HCT116 (cell line): ENCODE measurements at regions not wholly inside any gene's neighbourhood (a gene's known extent, or its start where the extent isn't known, plus 50 kb on each side); places are given as distances from the start of the nearest gene placed in this dataset.

Source experiments
- ATAC-seq: fragments of 200-7000 bp; cut with Tn5 transposase; 2 replicates; pipeline ENCODE4 v1.9.1; 2020; ENCODE audit warnings: mild to moderate bottlenecking, moderate library complexity
- BruUV-seq: library from RNA; stranded (reverse); fragments of 400-500 nt; replicated peaks from 2 replicates; lab custom pipeline; 2021; lab: Mats Ljungman, UMichigan
- CTCF ChIA-PET: fragments of 300-600 bp; sonication (Branson Sonifier 250); formaldehyde crosslinking; loops from one replicate; lab custom pipeline; 2021; ENCODE audit warnings: antibody characterized with exemption; lab: Charles Lee
- POLR2A ChIA-PET: fragments of 300-600, 350-600 bp; sonication (Branson Sonifier 250); formaldehyde crosslinking; loops from one replicate; lab custom pipeline; 2021; ENCODE audit warnings: antibody characterized with exemption; lab: Charles Lee
- RAD21 ChIA-PET, 2 experiments: fragments of 300-600 bp; sonication (Branson Sonifier 250); formaldehyde crosslinking; loops; one replicate each; lab custom pipeline; 2023; ENCODE audit warnings: low total read pairs in 2 of 2; ENCODE audit not compliant: uncharacterized antibody in 2 of 2, unreplicated experiment in 2 of 2, low non-redundant PET in 1 of 2; lab: Charles Lee
- DNase-seq: peaks from one replicate; pipeline ENCODE4 v3.0.0-alpha.2; 2010; ENCODE audit warnings: low read depth, low spot score
- H2AFZ ChIP-seq: fragments of 200-600 bp; shearing (Covaris generic), sonication (generic); 2 replicates; pipeline ENCODE4 v1.6.1; 2017; ENCODE audit warnings: low read depth, mixed run types, mixed read lengths, antibody characterized with exemption, low read length; ENCODE audit not compliant: poor library complexity, severe bottlenecking
- H3K27ac ChIP-seq: 2 replicates; pipeline ENCODE4 v1.5.1; 2012; ENCODE audit warnings: low read depth, low read length
- H3K27me3 ChIP-seq: fragments of 200-600 bp; sonication (generic); 2 replicates; pipeline ENCODE4 v1.6.1; 2016; ENCODE audit warnings: mixed run types, low read length, mixed read lengths; ENCODE audit not compliant: insufficient read depth
- H3K36me3 ChIP-seq, 2 experiments: fragments of 200-500 bp in 1 of 2; fragments of 200-600 bp in 1 of 2; sonication (Bioruptor generic) in 1 of 2; sonication (generic) in 1 of 2; 2 replicates each; pipeline versions ENCODE4 v1.5.1 to v1.6.1; 2014 to 2016; ENCODE audit warnings: low read length in 2 of 2, inconsistent platforms in 1 of 2, mixed read lengths in 1 of 2, mixed run types in 1 of 2; ENCODE audit not compliant: insufficient read depth in 2 of 2, control insufficient read depth in 1 of 2
- H3K4me1 ChIP-seq, 2 experiments: fragments of 200-600 bp in 1 of 2; sonication (generic) in 1 of 2; 2 replicates each; pipeline versions ENCODE4 v1.5.1 to v1.6.1; 2012 to 2017; ENCODE audit warnings: low read length in 2 of 2, inconsistent platforms in 1 of 2, mild to moderate bottlenecking in 1 of 2, mixed read lengths in 1 of 2, mixed run types in 1 of 2, moderate library complexity in 1 of 2; ENCODE audit not compliant: insufficient read depth in 2 of 2, control insufficient read depth in 1 of 2
- H3K4me2 ChIP-seq: fragments of 200-600 bp; sonication (generic); 2 replicates; pipeline ENCODE4 v1.6.1; 2017; ENCODE audit warnings: mixed run types, low read length, mixed read lengths
- H3K4me3 ChIP-seq, 2 experiments: fragments of 200-600 bp in 1 of 2; sonication (generic) in 1 of 2; replicated peaks in 1 of 2; 2 replicates each; pipeline ENCODE4 v1.5.1; 2011 to 2016; ENCODE audit warnings: low read length in 2 of 2, control low read depth in 1 of 2, low read depth in 1 of 2, mild to moderate bottlenecking in 1 of 2, mixed read lengths in 1 of 2, mixed run types in 1 of 2
- H3K79me2 ChIP-seq: fragments of 200-600 bp; sonication (generic); 2 replicates; pipeline ENCODE4 v1.6.1; 2017; ENCODE audit warnings: mild to moderate bottlenecking, mixed run types, low read length, moderate library complexity, mixed read lengths; ENCODE audit not compliant: insufficient read depth
- H3K9ac ChIP-seq: fragments of 200-600 bp; sonication (generic); 2 replicates; pipeline ENCODE4 v1.6.1; 2016; ENCODE audit warnings: low read length, mixed read lengths
- H3K9me2 ChIP-seq: fragments of 200-600 bp; sonication (generic), shearing (Covaris generic); 2 replicates; pipeline ENCODE4 v1.6.1; 2017; ENCODE audit warnings: mixed run types, mild to moderate bottlenecking, moderate library complexity; ENCODE audit not compliant: insufficient read depth
- H3K9me3 ChIP-seq, 2 experiments: fragments of 200-500 bp in 1 of 2; fragments of 200-600 bp in 1 of 2; sonication (Bioruptor generic) in 1 of 2; sonication (generic) in 1 of 2; 2 replicates each; pipeline ENCODE4 v1.6.1; 2014 to 2017; ENCODE audit warnings: low read length in 2 of 2, mixed read lengths in 2 of 2, inconsistent platforms in 1 of 2, low read depth in 1 of 2, mild to moderate bottlenecking in 1 of 2, mixed run types in 1 of 2, moderate library complexity in 1 of 2; ENCODE audit not compliant: control insufficient read depth in 1 of 2, insufficient read depth in 1 of 2
- H4K20me1 ChIP-seq: fragments of 200-600 bp; sonication (generic), shearing (Covaris generic); 2 replicates; pipeline ENCODE4 v1.6.1; 2017; ENCODE audit warnings: mixed run types, mild to moderate bottlenecking, moderate library complexity; ENCODE audit not compliant: insufficient read depth
- CBX3 ChIP-seq: IDR thresholded peaks from 2 replicates; pipeline ENCODE4 v1.6.1; 2012; ENCODE audit warnings: low read depth
- CEBPB ChIP-seq: IDR thresholded peaks from 2 replicates; pipeline ENCODE4 v1.6.1; 2012; ENCODE audit warnings: low read depth
- EGR1 ChIP-seq: IDR thresholded peaks from 2 replicates; pipeline ENCODE4 v1.6.1; 2012; ENCODE audit warnings: low read depth
- FOSL1 ChIP-seq: IDR thresholded peaks from 2 replicates; pipeline ENCODE4 v1.6.1; 2012; ENCODE audit warnings: low read depth
- POLR2A ChIP-seq: IDR thresholded peaks from 2 replicates; pipeline ENCODE4 v1.7.0; 2011; ENCODE audit warnings: borderline replicate concordance; ENCODE audit not compliant: insufficient read depth, insufficient read length; ENCODE audit errors: extremely low read depth
- POLR2AphosphoS5 ChIP-seq: IDR thresholded peaks from 2 replicates; pipeline ENCODE4 v1.6.1; 2011; ENCODE audit warnings: mild to moderate bottlenecking, low read depth, low read length, moderate library complexity
- SP1 ChIP-seq: IDR thresholded peaks from 2 replicates; pipeline ENCODE4 v1.6.1; 2012; ENCODE audit warnings: low read depth
- SRF ChIP-seq: IDR thresholded peaks from 2 replicates; pipeline ENCODE4 v1.6.1; 2012; ENCODE audit warnings: low read depth
- TCF7L2 ChIP-seq: IDR thresholded peaks from 2 replicates; pipeline ENCODE4 v1.7.0; 2011; ENCODE audit warnings: borderline replicate concordance, inconsistent platforms; ENCODE audit not compliant: insufficient read depth, insufficient read length; ENCODE audit errors: extremely low read depth
- ZNF274 ChIP-seq: fragments of 200-500 bp; sonication (Bioruptor generic); IDR thresholded peaks from 2 replicates; pipeline ENCODE4 v1.6.1; 2014; ENCODE audit warnings: mild to moderate bottlenecking, low read depth, low read length, inconsistent platforms
- intact Hi-C: fragments of 100-400 bp; cut with micrococcal nuclease; formaldehyde crosslinking; loops from 2 replicates; pipeline ENCODE4 v1.10.0; 2022
- TF ChIP-seq, protein P1 (sequence below), 3 experiments: fragments of 200-600 bp in 1 of 3; sonication (generic) in 1 of 3; IDR thresholded peaks in 2 of 3; conservative IDR thresholded peaks in 1 of 3; 2 replicates each; pipeline ENCODE4 v1.5.1; 2012 to 2017; ENCODE audit warnings: low read depth in 2 of 3, low read length in 2 of 3, antibody characterized with exemption in 1 of 3, borderline replicate concordance in 1 of 3, control low read depth in 1 of 3, mild to moderate bottlenecking in 1 of 3, mixed read lengths in 1 of 3, mixed run types in 1 of 3, moderate library complexity in 1 of 3; ENCODE audit not compliant: insufficient read depth in 1 of 3
- TF ChIP-seq, protein P2 (sequence below): IDR thresholded peaks from 2 replicates; pipeline ENCODE4 v1.6.1; 2012
- TF ChIP-seq, protein P3 (sequence below): IDR thresholded peaks from 2 replicates; pipeline ENCODE4 v1.6.1; 2012; ENCODE audit warnings: low read depth

DNA sequence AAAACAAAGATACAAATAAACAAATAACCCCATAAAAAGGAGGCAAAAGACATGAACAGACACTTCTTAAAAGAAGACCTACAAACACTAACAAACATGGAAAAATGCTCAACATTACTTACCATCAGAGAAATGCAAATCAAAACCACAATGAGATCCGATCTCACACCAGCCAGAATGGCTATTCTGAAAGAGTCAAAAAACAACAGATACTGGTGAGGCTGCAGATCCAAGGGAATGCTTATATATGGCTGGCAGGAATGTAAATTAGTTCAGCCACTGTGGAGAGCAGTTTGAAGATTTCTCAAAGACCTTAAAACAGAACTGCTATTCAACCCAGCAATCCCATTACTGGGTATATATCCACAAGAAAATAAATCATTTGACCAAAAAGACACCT lies 80.4 kb upstream of the NRP1 start:
- H2AFZ ChIP-seq: no peak overlapping the region
- no peaks in the 10 kb centered on the region for H3K4me1 ChIP-seq
- no peaks in the 10 kb centered on the region for H3K79me2 ChIP-seq
- H3K36me3 ChIP-seq: no peaks in the 10 kb centered on the region
- CTCF ChIA-PET: no interaction called here
- no peak overlapping the region for H3K4me3 ChIP-seq
- no TSS peak for BruUV-seq
- no peak overlapping the region for H3K9ac ChIP-seq
- intact Hi-C loops: no loop called here
- no peaks in the 10 kb centered on the region for H3K27me3 ChIP-seq
- no peaks in the 10 kb centered on the region for H4K20me1 ChIP-seq
- DNase-seq (no peak), ATAC-seq (no peak)
- TF ChIP-seq, protein P1, sequence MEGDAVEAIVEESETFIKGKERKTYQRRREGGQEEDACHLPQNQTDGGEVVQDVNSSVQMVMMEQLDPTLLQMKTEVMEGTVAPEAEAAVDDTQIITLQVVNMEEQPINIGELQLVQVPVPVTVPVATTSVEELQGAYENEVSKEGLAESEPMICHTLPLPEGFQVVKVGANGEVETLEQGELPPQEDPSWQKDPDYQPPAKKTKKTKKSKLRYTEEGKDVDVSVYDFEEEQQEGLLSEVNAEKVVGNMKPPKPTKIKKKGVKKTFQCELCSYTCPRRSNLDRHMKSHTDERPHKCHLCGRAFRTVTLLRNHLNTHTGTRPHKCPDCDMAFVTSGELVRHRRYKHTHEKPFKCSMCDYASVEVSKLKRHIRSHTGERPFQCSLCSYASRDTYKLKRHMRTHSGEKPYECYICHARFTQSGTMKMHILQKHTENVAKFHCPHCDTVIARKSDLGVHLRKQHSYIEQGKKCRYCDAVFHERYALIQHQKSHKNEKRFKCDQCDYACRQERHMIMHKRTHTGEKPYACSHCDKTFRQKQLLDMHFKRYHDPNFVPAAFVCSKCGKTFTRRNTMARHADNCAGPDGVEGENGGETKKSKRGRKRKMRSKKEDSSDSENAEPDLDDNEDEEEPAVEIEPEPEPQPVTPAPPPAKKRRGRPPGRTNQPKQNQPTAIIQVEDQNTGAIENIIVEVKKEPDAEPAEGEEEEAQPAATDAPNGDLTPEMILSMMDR (IDR thresholded peaks at IDR 0.05 in 2 of 3, conservative IDR thresholded peaks at IDR 0.05 in 1 of 3; ENCODE audit: borderline replicate concordance in 1 of 3, insufficient read depth in 1 of 3, low read depth in 2 of 3, low read length in 2 of 3): no peak
- TF ChIP-seq CEBPB (no peak), TCF7L2 (no peak), ZNF274 (no peak), POLR2AphosphoS5 (no peak), POLR2A (no peak)
- POLR2A ChIA-PET: no interaction called here
- no peaks in the 10 kb centered on the region for H3K9me2 ChIP-seq
- no peaks in the 10 kb centered on the region for H3K9me3 ChIP-seq
- RAD21 ChIA-PET: interaction anchor here in 1 of 2 experiments (0.6 kb wide), 1 partner anchor 280 kb away, joined by 4 read pairs; no protein-coding TSS in a partner anchor
- no peak overlapping the region for H3K27ac ChIP-seq
- H3K4me2 ChIP-seq: no peak overlapping the region

DNA sequence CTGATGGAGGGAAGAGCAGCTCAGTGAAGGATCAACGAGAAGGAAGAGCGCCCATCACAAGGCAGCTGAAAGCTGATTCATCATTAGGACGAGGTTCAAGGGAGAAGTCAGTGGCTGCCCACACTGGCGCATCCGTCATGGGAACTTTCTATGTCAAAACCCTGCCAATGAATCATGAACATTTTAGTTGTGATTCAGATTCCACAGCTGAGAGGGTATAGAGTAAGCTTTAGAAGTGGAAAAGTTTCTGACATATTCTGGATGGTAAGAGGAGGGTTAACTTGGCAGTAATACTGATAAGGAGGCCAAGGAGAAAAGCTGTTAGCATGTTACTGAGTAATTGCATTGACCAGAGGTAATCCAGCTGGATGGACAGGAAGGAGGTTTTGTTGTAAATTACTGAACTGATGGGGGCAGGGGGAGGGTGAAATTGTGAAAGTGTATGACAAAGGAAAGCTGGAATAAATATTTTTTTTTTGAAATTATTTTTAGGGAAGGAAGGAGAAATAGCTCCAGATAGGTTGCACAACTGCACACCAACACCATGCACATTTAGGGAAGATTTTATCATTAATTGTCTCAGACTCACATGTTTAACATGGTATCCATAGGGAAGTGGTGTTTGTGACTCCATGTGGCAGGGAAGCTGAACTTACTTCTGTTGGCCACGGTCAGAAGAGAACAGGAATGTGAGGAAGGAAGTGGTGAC lies 78.3 kb upstream of the NRP1 start:
- Histone ChIP-seq H4K20me1 (no peaks in the 10 kb centered on the region), H3K79me2 (no peaks in the 10 kb centered on the region), H3K36me3 (no peaks in the 10 kb centered on the region), H3K9ac (no peak overlapping the region), H3K4me3 (no peak overlapping the region), H3K9me3 (no peaks in the 10 kb centered on the region), H3K9me2 (no peaks in the 10 kb centered on the region), H3K27ac (no peak overlapping the region), H3K27me3 (no peaks in the 10 kb centered on the region), H2AFZ (no peak overlapping the region), H3K4me1 (no peaks in the 10 kb centered on the region), H3K4me2 (no peak overlapping the region)
- no peak for DNase-seq
- no peak for ATAC-seq
- no TSS peak for BruUV-seq
- TF ChIP-seq, protein P2, sequence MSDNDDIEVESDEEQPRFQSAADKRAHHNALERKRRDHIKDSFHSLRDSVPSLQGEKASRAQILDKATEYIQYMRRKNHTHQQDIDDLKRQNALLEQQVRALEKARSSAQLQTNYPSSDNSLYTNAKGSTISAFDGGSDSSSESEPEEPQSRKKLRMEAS: no peak
- TF ChIP-seq, protein P3, sequence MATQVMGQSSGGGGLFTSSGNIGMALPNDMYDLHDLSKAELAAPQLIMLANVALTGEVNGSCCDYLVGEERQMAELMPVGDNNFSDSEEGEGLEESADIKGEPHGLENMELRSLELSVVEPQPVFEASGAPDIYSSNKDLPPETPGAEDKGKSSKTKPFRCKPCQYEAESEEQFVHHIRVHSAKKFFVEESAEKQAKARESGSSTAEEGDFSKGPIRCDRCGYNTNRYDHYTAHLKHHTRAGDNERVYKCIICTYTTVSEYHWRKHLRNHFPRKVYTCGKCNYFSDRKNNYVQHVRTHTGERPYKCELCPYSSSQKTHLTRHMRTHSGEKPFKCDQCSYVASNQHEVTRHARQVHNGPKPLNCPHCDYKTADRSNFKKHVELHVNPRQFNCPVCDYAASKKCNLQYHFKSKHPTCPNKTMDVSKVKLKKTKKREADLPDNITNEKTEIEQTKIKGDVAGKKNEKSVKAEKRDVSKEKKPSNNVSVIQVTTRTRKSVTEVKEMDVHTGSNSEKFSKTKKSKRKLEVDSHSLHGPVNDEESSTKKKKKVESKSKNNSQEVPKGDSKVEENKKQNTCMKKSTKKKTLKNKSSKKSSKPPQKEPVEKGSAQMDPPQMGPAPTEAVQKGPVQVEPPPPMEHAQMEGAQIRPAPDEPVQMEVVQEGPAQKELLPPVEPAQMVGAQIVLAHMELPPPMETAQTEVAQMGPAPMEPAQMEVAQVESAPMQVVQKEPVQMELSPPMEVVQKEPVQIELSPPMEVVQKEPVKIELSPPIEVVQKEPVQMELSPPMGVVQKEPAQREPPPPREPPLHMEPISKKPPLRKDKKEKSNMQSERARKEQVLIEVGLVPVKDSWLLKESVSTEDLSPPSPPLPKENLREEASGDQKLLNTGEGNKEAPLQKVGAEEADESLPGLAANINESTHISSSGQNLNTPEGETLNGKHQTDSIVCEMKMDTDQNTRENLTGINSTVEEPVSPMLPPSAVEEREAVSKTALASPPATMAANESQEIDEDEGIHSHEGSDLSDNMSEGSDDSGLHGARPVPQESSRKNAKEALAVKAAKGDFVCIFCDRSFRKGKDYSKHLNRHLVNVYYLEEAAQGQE: no peak
- no peak for TF ChIP-seq TCF7L2
- no peak for TF ChIP-seq EGR1
- no peak for TF ChIP-seq FOSL1
- no peak for TF ChIP-seq ZNF274
- TF ChIP-seq SP1: no peak
- no peak for TF ChIP-seq SRF
- TF ChIP-seq POLR2AphosphoS5: no peak
- no peak for TF ChIP-seq CBX3
- ChIA-PET CTCF (no interaction called here), RAD21 (no interaction called here), POLR2A (no interaction called here)
- intact Hi-C loops: no loop called here
